Peyer's patch (tissue), 4 donors: ENCODE measurements at regions not wholly inside any gene's neighbourhood (a gene's known extent, or its start where the extent isn't known, plus 50 kb on each side); places are given as distances from the start of the nearest gene placed in this dataset.
A peak's percentile ranks its signal among the peaks of the same experiment; 100 is the strongest.

Experiments
- DNase-seq, 3 donors: peaks; one replicate each; pipeline ENCODE4 v3.0.0-alpha.2; 2017 to 2019
- H3K27ac ChIP-seq, 4 donors: fragments of 200-600 bp; sonication (generic); one replicate each; pipeline ENCODE4 v1.5.1; 2016 to 2019
- H3K27me3 ChIP-seq, 2 donors: fragments of 200-600 bp; sonication (generic); one replicate each; pipeline ENCODE4 v1.5.1; 2019
- H3K36me3 ChIP-seq, 3 donors: fragments of 200-600 bp; sonication (generic); one replicate each; pipeline ENCODE4 v1.5.1; 2016 to 2019
- H3K4me1 ChIP-seq, 4 donors: fragments of 200-600 bp; sonication (generic); one replicate each; pipeline ENCODE4 v1.5.1; 2016 to 2019
- H3K4me3 ChIP-seq, 4 donors: fragments of 200-600 bp; sonication (generic); 1 replicate in 3 of 4; 2 replicates in 1 of 4; pipeline ENCODE4 v1.5.1; 2016 to 2019; ENCODE audit warnings: mild to moderate bottlenecking in 1 of 4
- H3K9me3 ChIP-seq, 4 donors: fragments of 200-600 bp; sonication (generic); one replicate each; pipeline ENCODE4 v1.5.1; 2016 to 2019; ENCODE audit warnings: mild to moderate bottlenecking in 1 of 4
- POLR2A ChIP-seq, 2 donors: fragments of 450-650 bp; IDR thresholded peaks; one replicate each; pipeline ENCODE4 v1.5.1; 2017; ENCODE audit warnings: antibody characterized with exemption in 2 of 2, mild to moderate bottlenecking in 2 of 2, moderate library complexity in 2 of 2
- TF ChIP-seq, protein P1 (sequence below), 6 experiments: fragments of 450-650 bp in 4 of 6; fragments of 200-600 bp in 2 of 6; sonication (generic) in 1 of 6; IDR thresholded peaks; one replicate each; pipeline ENCODE4 v1.5.1; 2017 to 2019; ENCODE audit warnings: antibody characterized with exemption in 6 of 6, mild to moderate bottlenecking in 3 of 6, moderate library complexity in 1 of 6

- Histone ChIP-seq H3K27me3 (no peaks in the 10 kb centered on the region), H3K4me3 (no peak overlapping the region), H3K4me1 (peaks cover 0 to 8% (median 0%) of the 10 kb centered on the region in 4 donors), H3K36me3 (no peaks in the 10 kb centered on the region), H3K9me3 (no peaks in the 10 kb centered on the region), H3K27ac (peak overlapping the region; percentile 4 to 85 (median 74))
- TF ChIP-seq POLR2A (IDR thresholded peaks at IDR 0.05), result no peak
- TF ChIP-seq, protein P1, sequence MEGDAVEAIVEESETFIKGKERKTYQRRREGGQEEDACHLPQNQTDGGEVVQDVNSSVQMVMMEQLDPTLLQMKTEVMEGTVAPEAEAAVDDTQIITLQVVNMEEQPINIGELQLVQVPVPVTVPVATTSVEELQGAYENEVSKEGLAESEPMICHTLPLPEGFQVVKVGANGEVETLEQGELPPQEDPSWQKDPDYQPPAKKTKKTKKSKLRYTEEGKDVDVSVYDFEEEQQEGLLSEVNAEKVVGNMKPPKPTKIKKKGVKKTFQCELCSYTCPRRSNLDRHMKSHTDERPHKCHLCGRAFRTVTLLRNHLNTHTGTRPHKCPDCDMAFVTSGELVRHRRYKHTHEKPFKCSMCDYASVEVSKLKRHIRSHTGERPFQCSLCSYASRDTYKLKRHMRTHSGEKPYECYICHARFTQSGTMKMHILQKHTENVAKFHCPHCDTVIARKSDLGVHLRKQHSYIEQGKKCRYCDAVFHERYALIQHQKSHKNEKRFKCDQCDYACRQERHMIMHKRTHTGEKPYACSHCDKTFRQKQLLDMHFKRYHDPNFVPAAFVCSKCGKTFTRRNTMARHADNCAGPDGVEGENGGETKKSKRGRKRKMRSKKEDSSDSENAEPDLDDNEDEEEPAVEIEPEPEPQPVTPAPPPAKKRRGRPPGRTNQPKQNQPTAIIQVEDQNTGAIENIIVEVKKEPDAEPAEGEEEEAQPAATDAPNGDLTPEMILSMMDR (IDR thresholded peaks at IDR 0.05), result no peak
- no peak for DNase-seq
These were observed 182.7 kb upstream of the PTBP2 start for GRCh38 chr1:96538883-96539282.

DNA sequence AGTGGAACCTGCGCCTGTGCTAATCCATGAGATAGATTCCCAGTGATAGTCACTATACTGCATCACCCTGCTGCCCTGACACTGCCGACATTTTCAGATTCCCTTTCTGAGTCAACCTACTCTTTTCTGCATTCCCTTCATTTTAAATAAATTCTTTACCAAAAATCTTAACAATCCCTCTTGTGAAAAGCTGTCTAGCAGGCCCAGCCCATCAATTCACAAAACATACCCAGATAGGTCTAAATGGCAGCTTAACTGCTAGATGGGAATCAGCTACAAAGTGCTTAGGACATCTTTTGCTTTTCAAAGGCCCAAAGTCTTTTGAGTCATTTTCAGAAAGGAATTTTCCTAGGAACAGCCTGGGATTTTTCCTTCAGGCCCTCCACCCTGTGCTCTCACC, 180.1 kb upstream of the PTBP2 start:
- H3K4me1 ChIP-seq, result peaks cover 0 to 8% (median 0%) of the 10 kb centered on the region in 4 donors
- H3K27me3 ChIP-seq, result no peaks in the 10 kb centered on the region
- no peak overlapping the region for H3K4me3 ChIP-seq
- no peak for TF ChIP-seq POLR2A (IDR thresholded peaks at IDR 0.05)
- TF ChIP-seq, protein P1 (IDR thresholded peaks at IDR 0.05), result no peak
- no peak for DNase-seq
- H3K27ac ChIP-seq, result no peak overlapping the region
- no peaks in the 10 kb centered on the region for H3K36me3 ChIP-seq
- no peaks in the 10 kb centered on the region for H3K9me3 ChIP-seq

GRCh38 chr1:96544051-96544830, 177.3 kb upstream of the PTBP2 start:
- H3K27ac ChIP-seq, result no peak overlapping the region
- peaks cover 0 to 3% (median 0%) of the 10 kb centered on the region in 4 donors for H3K4me1 ChIP-seq
- no peaks in the 10 kb centered on the region for H3K27me3 ChIP-seq
- no peak for DNase-seq
- no peak for TF ChIP-seq POLR2A (IDR thresholded peaks at IDR 0.05)
- TF ChIP-seq, protein P1 (IDR thresholded peaks at IDR 0.05), result no peak
- no peaks in the 10 kb centered on the region for H3K9me3 ChIP-seq
- H3K4me3 ChIP-seq, result no peak overlapping the region
- no peaks in the 10 kb centered on the region for H3K36me3 ChIP-seq

- TF ChIP-seq, protein P1 (IDR thresholded peaks at IDR 0.05), result no peak
- TF ChIP-seq POLR2A (IDR thresholded peaks at IDR 0.05), result no peak
- Histone ChIP-seq H3K27me3 (no peaks in the 10 kb centered on the region), H3K9me3 (no peaks in the 10 kb centered on the region), H3K4me3 (no peak overlapping the region), H3K4me1 (no peaks in the 10 kb centered on the region), H3K27ac (no peak overlapping the region), H3K36me3 (no peaks in the 10 kb centered on the region)
- DNase-seq, result no peak
These were observed 176.8 kb upstream of the PTBP2 start for GRCh38 chr1:96544831-96545221.

GRCh38 chr1:96545935-96546656, 175.5 kb upstream of the PTBP2 start:
- no peaks in the 10 kb centered on the region for H3K4me1 ChIP-seq
- H3K27ac ChIP-seq, result no peak overlapping the region

More at GRCh38 chr1:96545935-96546656, 175.5 kb upstream of the PTBP2 start:
- no peak for DNase-seq
- no peaks in the 10 kb centered on the region for H3K36me3 ChIP-seq
- no peak overlapping the region for H3K4me3 ChIP-seq
- TF ChIP-seq, protein P1 (IDR thresholded peaks at IDR 0.05), result no peak
- no peak for TF ChIP-seq POLR2A (IDR thresholded peaks at IDR 0.05)
- no peaks in the 10 kb centered on the region for H3K9me3 ChIP-seq
- H3K27me3 ChIP-seq, result no peaks in the 10 kb centered on the region
